H9 (cell line): ENCODE measurements at regions not wholly inside any gene's neighbourhood (a gene's known extent, or its start where the extent isn't known, plus 50 kb on each side); places are given as distances from the start of the nearest gene placed in this dataset.

Experiments
- DNase-seq: peaks from one replicate; pipeline ENCODE4 v3.0.0-alpha.2; 2017
- H2AFZ ChIP-seq: one replicate; pipeline ENCODE4 v1.6.1; 2013; ENCODE audit warnings: mild to moderate bottlenecking, low read length, control low read depth, moderate library complexity
- H2AK5ac ChIP-seq: 2 replicates; pipeline ENCODE4 v1.6.1; 2013; ENCODE audit warnings: low read length, control low read depth, mixed read lengths; ENCODE audit not compliant: insufficient read length
- H2BK120ac ChIP-seq: one replicate; pipeline ENCODE4 v1.6.1; 2013; ENCODE audit warnings: low read depth, mild to moderate bottlenecking, low read length, control low read depth, inconsistent platforms; ENCODE audit not compliant: poor library complexity, severe bottlenecking
- H2BK12ac ChIP-seq: 2 replicates; pipeline ENCODE4 v1.6.1; 2013; ENCODE audit warnings: low read length, control low read depth, mixed read lengths, low read depth; ENCODE audit not compliant: insufficient read length
- H2BK15ac ChIP-seq: 2 replicates; pipeline ENCODE4 v1.6.1; 2013; ENCODE audit warnings: low read depth, low read length, control low read depth
- H2BK20ac ChIP-seq: one replicate; pipeline ENCODE4 v1.6.1; 2013; ENCODE audit warnings: low read depth, mild to moderate bottlenecking, low read length, control low read depth, inconsistent platforms; ENCODE audit not compliant: poor library complexity, severe bottlenecking
- H2BK5ac ChIP-seq: 2 replicates; pipeline ENCODE4 v1.6.1; 2013; ENCODE audit warnings: low read length, control low read depth, mixed read lengths; ENCODE audit not compliant: insufficient read length
- H3K14ac ChIP-seq: 2 replicates; pipeline ENCODE4 v1.6.1; 2013; ENCODE audit warnings: low read length, control low read depth; ENCODE audit not compliant: insufficient read depth
- H3K18ac ChIP-seq: 2 replicates; pipeline ENCODE4 v1.6.1; 2013; ENCODE audit warnings: low read depth, mild to moderate bottlenecking, mixed read lengths, low read length, control low read depth; ENCODE audit not compliant: insufficient read length
- H3K23ac ChIP-seq: 2 replicates; pipeline ENCODE4 v1.6.1; 2013; ENCODE audit warnings: low read length, control low read depth, mixed read lengths, low read depth; ENCODE audit not compliant: insufficient read length
- H3K23me2 ChIP-seq: 2 replicates; pipeline ENCODE4 v1.6.1; 2013; ENCODE audit warnings: low read depth, mild to moderate bottlenecking, mixed read lengths, low read length, control low read depth; ENCODE audit not compliant: insufficient read length, poor library complexity, severe bottlenecking
- H3K27ac ChIP-seq: 2 replicates; pipeline ENCODE4 v1.5.1; 2013; ENCODE audit warnings: low read length, control low read depth, mixed read lengths, low read depth; ENCODE audit not compliant: insufficient read length
- H3K27me3 ChIP-seq: 2 replicates; pipeline ENCODE4 v1.6.1; 2013; ENCODE audit warnings: low read length, control low read depth, inconsistent platforms; ENCODE audit not compliant: insufficient read depth
- H3K4ac ChIP-seq: 2 replicates; pipeline ENCODE4 v1.6.1; 2013; ENCODE audit warnings: low read depth, mild to moderate bottlenecking, control low read depth, inconsistent platforms, low read length, moderate library complexity
- H3K4me1 ChIP-seq: 2 replicates; pipeline ENCODE4 v1.6.1; 2013; ENCODE audit warnings: low read length, control low read depth, inconsistent platforms; ENCODE audit not compliant: insufficient read depth
- H3K4me2 ChIP-seq: 2 replicates; pipeline ENCODE4 v1.6.1; 2013; ENCODE audit warnings: low read length, control low read depth, mixed read lengths; ENCODE audit not compliant: insufficient read length, insufficient read depth
- H3K56ac ChIP-seq: 2 replicates; pipeline ENCODE4 v1.6.1; 2013; ENCODE audit warnings: low read depth, mild to moderate bottlenecking, mixed read lengths, low read length, control low read depth; ENCODE audit not compliant: insufficient read length
- H3K79me1 ChIP-seq: 2 replicates; pipeline ENCODE4 v1.6.1; 2013; ENCODE audit warnings: low read depth, mild to moderate bottlenecking, moderate library complexity, low read length, control low read depth, inconsistent platforms; ENCODE audit not compliant: insufficient read depth, poor library complexity, severe bottlenecking
- H3K79me2 ChIP-seq: 2 replicates; pipeline ENCODE4 v1.6.1; 2013; ENCODE audit warnings: low read length, control low read depth, inconsistent platforms; ENCODE audit not compliant: insufficient read depth
- H3K9ac ChIP-seq: 2 replicates; pipeline ENCODE4 v1.6.1; 2013; ENCODE audit warnings: low read length, control low read depth, mixed read lengths; ENCODE audit not compliant: insufficient read length; ENCODE audit errors: extremely low read depth
- H3K9me3 ChIP-seq: one replicate; pipeline ENCODE4 v1.6.1; 2013; ENCODE audit warnings: low read depth, low read length, inconsistent platforms; ENCODE audit not compliant: control insufficient read depth
- H3T11ph ChIP-seq: one replicate; pipeline ENCODE4 v1.6.1; 2013; ENCODE audit warnings: mild to moderate bottlenecking, low read length, control low read depth, inconsistent platforms
- H4K20me1 ChIP-seq: one replicate; pipeline ENCODE4 v1.6.1; 2013; ENCODE audit not compliant: control insufficient read depth, insufficient read length, insufficient read depth
- H4K5ac ChIP-seq: 2 replicates; pipeline ENCODE4 v1.6.1; 2013; ENCODE audit warnings: low read depth, mild to moderate bottlenecking, mixed read lengths, low read length, control low read depth; ENCODE audit not compliant: insufficient read length
- H4K8ac ChIP-seq: replicated peaks from 2 replicates; pipeline ENCODE4 v1.6.1; 2013; ENCODE audit warnings: low read length, control low read depth, mixed read lengths, low read depth; ENCODE audit not compliant: insufficient read length
- H4K91ac ChIP-seq: 2 replicates; pipeline ENCODE4 v1.6.1; 2013; ENCODE audit warnings: low read depth, mild to moderate bottlenecking, moderate library complexity, mixed read lengths, low read length, control low read depth; ENCODE audit not compliant: insufficient read length
- H3K27ac Mint-ChIP-seq, 3 experiments: 2 replicates in 2 of 3; 3 replicates in 1 of 3; pipeline ENCODE4 v1.8.0; 2020 to 2021; ENCODE audit warnings: mixed read lengths in 3 of 3, mild to moderate bottlenecking in 1 of 3, moderate library complexity in 1 of 3
- H3K27me3 Mint-ChIP-seq: 2 replicates; pipeline ENCODE4 v1.8.0; 2021; ENCODE audit warnings: low read depth, mild to moderate bottlenecking, moderate library complexity, mixed read lengths
- H3K36me3 Mint-ChIP-seq, 3 experiments: 2 replicates in 2 of 3; 3 replicates in 1 of 3; pipeline ENCODE4 v1.8.0; 2020 to 2021; ENCODE audit warnings: low read depth in 3 of 3, mixed read lengths in 3 of 3; ENCODE audit not compliant: insufficient read depth in 1 of 3
- H3K4me1 Mint-ChIP-seq, 2 experiments: 2 replicates each; pipeline ENCODE4 v1.8.0; 2020; ENCODE audit warnings: mixed read lengths in 2 of 2
- H3K4me3 Mint-ChIP-seq, 2 experiments: 2 replicates in 1 of 2; 3 replicates in 1 of 2; pipeline ENCODE4 v1.8.0; 2020 to 2021; ENCODE audit warnings: mild to moderate bottlenecking in 2 of 2, mixed read lengths in 2 of 2, moderate library complexity in 1 of 2
- H3K9me3 Mint-ChIP-seq, 2 experiments: 2 replicates in 1 of 2; 3 replicates in 1 of 2; pipeline ENCODE4 v1.8.0; 2020; ENCODE audit warnings: mild to moderate bottlenecking in 2 of 2, mixed read lengths in 2 of 2, moderate library complexity in 1 of 2
- CTCF ChIP-seq: fragments of 200-600 bp; sonication (generic); conservative IDR thresholded peaks from 3 replicates; pipeline ENCODE4 v1.8.0; 2021; ENCODE audit warnings: antibody characterized with exemption, mild to moderate bottlenecking
- whole genome bisulfite sequencing: extraction: QIAGEN DNeasy Blood & Tissue Kit; methylation state at CpG from one replicate; pipeline ENCODE4 v1.1.7; 2013; ENCODE audit warnings: missing lambda C conversion rate, low lambda C conversion rate, mixed read lengths; ENCODE audit not compliant: insufficient read length; ENCODE audit errors: extremely low coverage; 5-methylcytosine and 5-hydroxymethylcytosine counted together

- H3K4me1 Mint-ChIP-seq, result no peaks in the 10 kb centered on the region
- no peaks in the 10 kb centered on the region for H3K27me3 ChIP-seq
These were observed 614.7 kb upstream of the FOXG1 start for GRCh38 chr14:28151926-28152325.

More at GRCh38 chr14:28151926-28152325, 614.7 kb upstream of the FOXG1 start:
- DNase-seq, result no peak
- Histone ChIP-seq H2AFZ (no peak overlapping the region), H3K4ac (no peak overlapping the region), H2BK12ac (no peak overlapping the region), H2BK15ac (no peak overlapping the region), H3K18ac (no peak overlapping the region), H3K23me2 (no peaks in the 10 kb centered on the region), H3K9ac (no peak overlapping the region), H3K4me1 (no peaks in the 10 kb centered on the region), H3K9me3 (no peaks in the 10 kb centered on the region), H3T11ph (no peak overlapping the region), H2BK5ac (no peak overlapping the region), H3K56ac (no peak overlapping the region), H3K23ac (no peak overlapping the region), H2AK5ac (no peak overlapping the region), H4K5ac (no peak overlapping the region), H3K79me1 (no peaks in the 10 kb centered on the region), H2BK120ac (no peak overlapping the region), H4K20me1 (no peaks in the 10 kb centered on the region), H3K14ac (no peak overlapping the region), H4K8ac (no peak overlapping the region), H2BK20ac (no peak overlapping the region), H3K4me2 (no peak overlapping the region), H3K79me2 (no peaks in the 10 kb centered on the region), H3K27ac (no peak overlapping the region), H4K91ac (no peak overlapping the region)
- Mint-ChIP-seq H3K9me3 (peaks cover 0 to 2% of the 10 kb centered on the region in 2 experiments; a peak in 3 of 5 replicates), H3K36me3 (no peaks in the 10 kb centered on the region), H3K27ac (no peak overlapping the region), H3K4me3 (no peak overlapping the region), H3K27me3 (peaks cover 2% of the 10 kb centered on the region; the same call in 1 of the 2 replicates)
- WGBS, result no CpG with 5 or more reads among the region's 3 CpGs
- no peak for TF ChIP-seq CTCF
